MCF 10A (cell line): ENCODE measurements at regions not wholly inside any gene's neighbourhood (a gene's known extent, or its start where the extent isn't known, plus 50 kb on each side); places are given as distances from the start of the nearest gene placed in this dataset.

Experiments used
- BruUV-seq: library from RNA; stranded (reverse); fragments of 400-500 nt; replicated peaks from 2 replicates; lab custom pipeline; 2021; lab: Mats Ljungman, UMichigan
- CTCF ChIA-PET: fragments of 300-600 bp; sonication (Branson Sonifier 250); formaldehyde crosslinking; extraction: SDS; loops from one replicate; lab custom pipeline; 2021; ENCODE audit warnings: antibody characterized with exemption, inconsistent platforms; lab: Yijun Ruan, JAX
- POLR2A ChIA-PET: fragments of 300-600, 350-650 bp; sonication (Branson Sonifier 250); formaldehyde crosslinking; extraction: SDS; loops from one replicate; lab custom pipeline; 2020; ENCODE audit warnings: antibody characterized with exemption, inconsistent platforms; lab: Yijun Ruan, JAX
- DNase-seq: peaks from one replicate; pipeline ENCODE4 v3.0.0-alpha.2; 2018; ENCODE audit not compliant: unreplicated experiment
- H3K27ac Mint-ChIP-seq: one replicate; pipeline ENCODE4 v1.8.0; 2022; ENCODE audit warnings: mild to moderate bottlenecking, low read depth, mixed read lengths; ENCODE audit not compliant: unreplicated experiment
- H3K27me3 Mint-ChIP-seq: one replicate; pipeline ENCODE4 v1.8.0; 2022; ENCODE audit warnings: mixed read lengths; ENCODE audit not compliant: insufficient read depth, unreplicated experiment
- H3K36me3 Mint-ChIP-seq: one replicate; pipeline ENCODE4 v1.8.0; 2022; ENCODE audit warnings: mild to moderate bottlenecking, moderate library complexity, mixed read lengths; ENCODE audit not compliant: insufficient read depth, unreplicated experiment
- H3K4me1 Mint-ChIP-seq: one replicate; pipeline ENCODE4 v1.8.0; 2022; ENCODE audit warnings: mixed read lengths; ENCODE audit not compliant: insufficient read depth, unreplicated experiment
- H3K4me3 Mint-ChIP-seq: one replicate; pipeline ENCODE4 v1.8.0; 2022; ENCODE audit warnings: mild to moderate bottlenecking, moderate library complexity, mixed read lengths; ENCODE audit not compliant: unreplicated experiment
- H3K9me3 Mint-ChIP-seq: one replicate; pipeline ENCODE4 v1.8.0; 2022; ENCODE audit warnings: mixed read lengths; ENCODE audit not compliant: unreplicated experiment
- intact Hi-C: fragments of 100-400 bp; cut with micrococcal nuclease; formaldehyde crosslinking; loops from 2 replicates; pipeline ENCODE4 v1.14.1; 2022
- TF ChIP-seq, protein P1 (sequence below): fragments of 200-600 bp; IDR thresholded peaks from one replicate; pipeline ENCODE4 v1.8.0; 2022; ENCODE audit warnings: antibody characterized with exemption, mild to moderate bottlenecking; ENCODE audit not compliant: unreplicated experiment

DNA sequence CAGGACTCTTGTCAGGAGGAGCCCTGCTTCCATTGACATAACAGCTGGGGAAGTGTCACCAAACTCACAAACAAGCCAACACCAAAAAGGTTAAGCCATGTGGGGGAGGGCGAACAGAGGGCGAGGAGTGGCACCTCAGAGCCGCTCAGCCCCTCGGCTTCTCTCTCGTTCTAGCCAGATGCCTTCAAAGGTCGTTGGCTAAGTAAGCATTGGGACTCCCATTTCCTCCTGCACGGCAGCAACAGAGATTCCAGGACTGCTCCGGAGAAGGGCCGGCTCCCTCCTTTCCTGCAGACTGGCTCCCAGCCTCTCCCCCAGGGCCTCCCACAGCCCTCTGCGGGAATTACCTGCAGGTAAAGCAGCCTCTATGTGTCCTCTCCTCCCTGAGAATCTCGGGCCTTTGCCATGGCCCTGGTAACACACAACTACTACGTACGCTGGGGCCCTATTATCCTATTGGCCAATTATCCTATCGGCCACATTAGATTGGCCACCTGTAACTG is 52.1 kb upstream of the RNU6ATAC start:
- POLR2A ChIA-PET, result no interaction called here
- no peaks in the 10 kb centered on the region for H3K9me3 Mint-ChIP-seq
- BruUV-seq, result no TSS peak

DNA sequence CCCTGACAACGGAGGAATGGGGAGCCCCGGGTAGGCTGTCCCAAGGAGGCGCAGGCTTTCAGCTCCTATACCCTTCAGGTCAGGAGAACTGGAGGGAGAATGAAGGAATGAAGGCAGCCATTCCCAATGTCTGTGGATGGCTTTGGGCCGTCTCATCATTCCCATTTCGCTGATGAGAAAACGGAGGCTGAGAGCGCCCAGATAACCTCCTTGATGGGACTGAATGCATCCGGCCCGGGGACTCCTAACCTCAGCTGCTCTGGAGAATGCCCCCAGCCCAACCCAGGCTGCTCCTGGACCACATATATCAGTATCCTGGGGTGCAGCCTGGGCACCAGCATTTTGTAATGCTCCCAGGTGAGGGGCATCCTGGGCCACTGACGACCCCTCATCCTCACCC is 52.6 kb upstream of the RNU6ATAC start:
- TF ChIP-seq, protein P1, sequence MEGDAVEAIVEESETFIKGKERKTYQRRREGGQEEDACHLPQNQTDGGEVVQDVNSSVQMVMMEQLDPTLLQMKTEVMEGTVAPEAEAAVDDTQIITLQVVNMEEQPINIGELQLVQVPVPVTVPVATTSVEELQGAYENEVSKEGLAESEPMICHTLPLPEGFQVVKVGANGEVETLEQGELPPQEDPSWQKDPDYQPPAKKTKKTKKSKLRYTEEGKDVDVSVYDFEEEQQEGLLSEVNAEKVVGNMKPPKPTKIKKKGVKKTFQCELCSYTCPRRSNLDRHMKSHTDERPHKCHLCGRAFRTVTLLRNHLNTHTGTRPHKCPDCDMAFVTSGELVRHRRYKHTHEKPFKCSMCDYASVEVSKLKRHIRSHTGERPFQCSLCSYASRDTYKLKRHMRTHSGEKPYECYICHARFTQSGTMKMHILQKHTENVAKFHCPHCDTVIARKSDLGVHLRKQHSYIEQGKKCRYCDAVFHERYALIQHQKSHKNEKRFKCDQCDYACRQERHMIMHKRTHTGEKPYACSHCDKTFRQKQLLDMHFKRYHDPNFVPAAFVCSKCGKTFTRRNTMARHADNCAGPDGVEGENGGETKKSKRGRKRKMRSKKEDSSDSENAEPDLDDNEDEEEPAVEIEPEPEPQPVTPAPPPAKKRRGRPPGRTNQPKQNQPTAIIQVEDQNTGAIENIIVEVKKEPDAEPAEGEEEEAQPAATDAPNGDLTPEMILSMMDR, result no peak
- ChIA-PET CTCF (interaction anchor here (0.6 to 0.8 kb wide), 2 partner anchors 46 to 230 kb away, joined by 3 to 4 read pairs; no protein-coding TSS in a partner anchor), POLR2A (no interaction called here)
- BruUV-seq, result no TSS peak
- Mint-ChIP-seq H3K27ac (no peak overlapping the region), H3K4me1 (no peaks in the 10 kb centered on the region), H3K27me3 (peaks cover 3% of the 10 kb centered on the region), H3K36me3 (peaks cover 6% of the 10 kb centered on the region), H3K9me3 (no peaks in the 10 kb centered on the region), H3K4me3 (no peak overlapping the region)
- intact Hi-C loops, result no loop called here
- no peak for DNase-seq

More for the DNA sequence above, 52.1 kb upstream of the RNU6ATAC start:
- CTCF ChIA-PET, result no interaction called here
- H3K27ac Mint-ChIP-seq, result no peak overlapping the region
- H3K4me3 Mint-ChIP-seq, result no peak overlapping the region
- no peak for DNase-seq
- no peaks in the 10 kb centered on the region for H3K27me3 Mint-ChIP-seq
- H3K36me3 Mint-ChIP-seq, result peaks cover 6% of the 10 kb centered on the region
- no peaks in the 10 kb centered on the region for H3K4me1 Mint-ChIP-seq
- TF ChIP-seq, protein P1, result no peak
- intact Hi-C loops, result no loop called here

DNA sequence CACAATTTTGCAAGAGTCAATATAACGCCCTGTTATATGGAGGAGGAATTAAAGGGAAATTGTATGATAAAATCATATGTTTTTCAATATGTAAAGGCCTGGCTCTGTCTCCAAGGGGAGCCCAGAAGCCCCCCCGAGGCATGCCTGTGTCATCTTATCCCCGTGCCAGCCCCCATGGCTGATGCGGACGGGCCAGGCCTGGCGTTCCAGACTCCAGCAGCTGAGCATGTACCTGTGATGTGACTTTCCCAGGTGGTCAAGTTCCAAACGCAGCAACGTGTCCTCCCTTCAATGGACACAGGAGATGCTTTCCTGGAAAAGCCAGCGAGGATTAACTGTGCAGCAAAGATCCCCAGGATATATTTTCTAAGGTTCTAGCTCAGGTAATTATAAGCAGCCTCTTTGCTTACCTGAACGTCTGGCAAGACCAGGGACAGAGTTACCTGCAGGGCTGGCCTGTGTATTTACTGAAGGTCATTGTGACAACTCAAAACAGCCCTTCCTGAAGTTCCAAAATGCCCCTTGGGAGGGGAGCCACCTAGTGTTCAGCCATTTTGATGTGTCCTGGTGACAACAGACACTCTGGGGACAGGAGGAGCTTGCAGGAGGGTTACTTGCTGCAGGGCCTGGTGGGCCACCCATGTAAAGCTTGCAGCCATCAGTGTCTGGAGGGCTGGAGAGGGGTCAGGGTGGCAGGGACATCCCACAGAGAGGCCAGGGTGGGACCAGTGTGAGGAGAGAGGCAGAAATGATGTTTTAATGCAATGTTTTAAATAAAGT is 53.3 kb upstream of the RNU6ATAC start:
- H3K4me1 Mint-ChIP-seq, result no peaks in the 10 kb centered on the region
- no peak for DNase-seq
- no peak overlapping the region for H3K27ac Mint-ChIP-seq

DNA sequence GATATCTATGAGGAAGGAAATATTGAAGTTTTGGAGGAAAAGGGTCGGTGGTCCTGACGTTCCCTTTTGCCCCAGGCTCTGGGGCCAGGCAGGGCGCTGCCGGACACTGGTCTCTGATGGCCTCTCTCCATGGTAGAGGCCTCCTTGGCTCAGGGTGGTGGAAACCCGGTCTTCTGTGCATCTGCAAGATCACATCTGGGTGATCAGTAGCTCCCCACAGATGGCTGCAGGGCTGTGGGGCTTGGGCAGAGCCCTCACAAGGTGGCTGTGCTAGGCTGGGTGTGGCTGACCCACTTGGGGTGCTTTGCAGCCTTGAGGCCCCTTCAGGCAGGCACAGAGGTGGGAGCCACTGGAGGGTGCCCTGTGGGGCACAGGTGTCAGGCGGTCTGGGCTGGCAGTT is 53.9 kb upstream of the RNU6ATAC start:
- Mint-ChIP-seq H3K27me3 (peaks cover 16% of the 10 kb centered on the region), H3K27ac (no peak overlapping the region), H3K4me3 (no peak overlapping the region), H3K9me3 (no peaks in the 10 kb centered on the region), H3K4me1 (no peaks in the 10 kb centered on the region), H3K36me3 (peaks cover 6% of the 10 kb centered on the region)
- intact Hi-C loops, result no loop called here
- no peak for DNase-seq
- ChIA-PET POLR2A (no interaction called here), CTCF (interaction anchor here (0.6 kb wide), 1 partner anchor 526 kb away, joined by 4 read pairs; no protein-coding TSS in a partner anchor)
- no TSS peak for BruUV-seq
- TF ChIP-seq, protein P1, result no peak

More for the DNA sequence above, 53.3 kb upstream of the RNU6ATAC start:
- peaks cover 6% of the 10 kb centered on the region for H3K36me3 Mint-ChIP-seq
- H3K27me3 Mint-ChIP-seq, result peaks cover 10% of the 10 kb centered on the region
- TF ChIP-seq, protein P1, result no peak
- H3K9me3 Mint-ChIP-seq, result no peaks in the 10 kb centered on the region
- no TSS peak for BruUV-seq
- ChIA-PET CTCF (interaction anchor here (0.6 to 0.8 kb wide), 2 partner anchors 46 to 230 kb away, joined by 3 to 4 read pairs; no protein-coding TSS in a partner anchor), POLR2A (no interaction called here)
- no peak overlapping the region for H3K4me3 Mint-ChIP-seq
- intact Hi-C loops, result no loop called here
